Left lung (tissue), 4 donors: ENCODE measurements at regions not wholly inside any gene's neighbourhood (a gene's known extent, or its start where the extent isn't known, plus 50 kb on each side); places are given as distances from the start of the nearest gene placed in this dataset.
A peak's percentile ranks its signal among the peaks of the same experiment; 100 is the strongest.

Experiments
- ATAC-seq: fragments of 200-7000 bp; cut with Tn5 transposase; one replicate; pipeline ENCODE4 v1.9.1; 2020; ENCODE audit warnings: moderate library complexity
- DNase-seq, 4 donors: peaks; one replicate each; pipeline ENCODE4 v3.0.0-alpha.2; 2013 to 2020
- H3K27ac ChIP-seq, 2 donors: fragments of 200-600 bp; sonication (generic) in 1 of 2; one replicate each; pipeline versions ENCODE4 v1.5.0 to v1.8.0; 2020 to 2021
- H3K27me3 ChIP-seq, 2 donors: fragments of 200-600 bp; sonication (generic) in 1 of 2; one replicate each; pipeline versions ENCODE4 v1.5.0 to v1.8.0; 2020 to 2021
- H3K36me3 ChIP-seq, 2 donors: fragments of 200-600 bp; sonication (generic) in 1 of 2; one replicate each; pipeline versions ENCODE4 v1.5.0 to v1.8.0; 2020 to 2021
- H3K4me1 ChIP-seq, 2 donors: fragments of 200-600 bp; one replicate each; pipeline ENCODE4 v1.8.0; 2021
- H3K4me3 ChIP-seq, 2 donors: fragments of 200-600 bp; sonication (generic) in 1 of 2; one replicate each; pipeline versions ENCODE4 v1.5.0 to v1.8.0; 2020 to 2021; ENCODE audit warnings: mild to moderate bottlenecking in 1 of 2
- H3K9me3 ChIP-seq, 2 donors: fragments of 200-600 bp; sonication (generic) in 1 of 2; one replicate each; pipeline versions ENCODE4 v1.5.0 to v1.8.0; 2020 to 2021
- CTCF ChIP-seq, 2 donors: fragments of 200-600 bp; sonication (generic) in 1 of 2; IDR thresholded peaks; one replicate each; pipeline versions ENCODE4 v1.5.0 to v1.8.0; 2021; ENCODE audit warnings: antibody characterized with exemption in 2 of 2
- intact Hi-C, 2 donors: fragments of 100-400 bp; cut with DNase I; formaldehyde crosslinking; loops; one replicate each; pipeline versions ENCODE4 v1.11.2 to v1.14.2; 2022
- donor health status: DM: no; HTN: yes; CAD: no.
- donor health status: DM: no; HTN: no; CAD: no.

- no peaks in the 10 kb centered on the region for H3K27me3 ChIP-seq
- H3K4me1 ChIP-seq: no peaks in the 10 kb centered on the region
- no peaks in the 10 kb centered on the region for H3K36me3 ChIP-seq
- H3K9me3 ChIP-seq: no peaks in the 10 kb centered on the region
- DNase-seq (no peak), ATAC-seq (no peak)
- intact Hi-C loops: no loop called here
- no peak for TF ChIP-seq CTCF (IDR thresholded peaks at IDR 0.05)
- H3K4me3 ChIP-seq: no peak overlapping the region
- no peak overlapping the region for H3K27ac ChIP-seq
These were observed 497.6 kb downstream of the PLPP3 start for GRCh38 chr1:56081736-56082135.

GRCh38 chr1:56081173-56081572 lies 498.2 kb downstream of the PLPP3 start:
- no peak overlapping the region for H3K27ac ChIP-seq
- no peaks in the 10 kb centered on the region for H3K4me1 ChIP-seq
- no peak overlapping the region for H3K4me3 ChIP-seq
- no peaks in the 10 kb centered on the region for H3K27me3 ChIP-seq
- peak; percentile 61 for ATAC-seq
- H3K9me3 ChIP-seq: no peaks in the 10 kb centered on the region
- intact Hi-C loops: no loop called here
- no peak for TF ChIP-seq CTCF (IDR thresholded peaks at IDR 0.05)
- H3K36me3 ChIP-seq: no peaks in the 10 kb centered on the region
- peak in 2 of 4 donors; percentile 80 to 85 for DNase-seq

GRCh38 chr1:56080123-56080522 lies 499.2 kb downstream of the PLPP3 start:
- ATAC-seq (no peak), DNase-seq (no peak)
- Histone ChIP-seq H3K9me3 (no peaks in the 10 kb centered on the region), H3K27ac (no peak overlapping the region), H3K27me3 (no peaks in the 10 kb centered on the region), H3K36me3 (no peaks in the 10 kb centered on the region), H3K4me3 (no peak overlapping the region), H3K4me1 (no peaks in the 10 kb centered on the region)
- intact Hi-C loops: no loop called here
- no peak for TF ChIP-seq CTCF (IDR thresholded peaks at IDR 0.05)

GRCh38 chr1:56079391-56079790 lies 500.0 kb downstream of the PLPP3 start:
- ATAC-seq (no peak), DNase-seq (no peak)
- intact Hi-C loops: no loop called here
- Histone ChIP-seq H3K4me1 (no peaks in the 10 kb centered on the region), H3K27me3 (no peaks in the 10 kb centered on the region), H3K4me3 (no peak overlapping the region), H3K9me3 (no peaks in the 10 kb centered on the region), H3K27ac (no peak overlapping the region), H3K36me3 (no peaks in the 10 kb centered on the region)
- TF ChIP-seq CTCF (IDR thresholded peaks at IDR 0.05): no peak

GRCh38 chr1:56077206-56077605 lies 502.2 kb downstream of the PLPP3 start:
- Histone ChIP-seq H3K9me3 (no peaks in the 10 kb centered on the region), H3K27me3 (no peaks in the 10 kb centered on the region), H3K36me3 (no peaks in the 10 kb centered on the region), H3K27ac (no peak overlapping the region), H3K4me3 (no peak overlapping the region), H3K4me1 (no peaks in the 10 kb centered on the region)
- DNase-seq (peak in 2 of 4 donors; percentile 56 to 66), ATAC-seq (peak; percentile 31)
- intact Hi-C loops: no loop called here
- TF ChIP-seq CTCF (IDR thresholded peaks at IDR 0.05): no peak
